GM19438 (cell line): ENCODE measurements at regions not wholly inside any gene's neighbourhood (a gene's known extent, or its start where the extent isn't known, plus 50 kb on each side); places are given as distances from the start of the nearest gene placed in this dataset.
"Not testable (repeated sequence)": the region's sequence is repeated elsewhere in the genome, so short reads cannot be mapped to it uniquely, and the experiment has no call there.

Experiments
- ATAC-seq: cut with Tn5 transposase; IDR thresholded peaks from one replicate; pipeline ENCODE4 v1.9.1; 2021; ENCODE audit warnings: low read depth; ENCODE audit not compliant: unreplicated experiment

DNA sequence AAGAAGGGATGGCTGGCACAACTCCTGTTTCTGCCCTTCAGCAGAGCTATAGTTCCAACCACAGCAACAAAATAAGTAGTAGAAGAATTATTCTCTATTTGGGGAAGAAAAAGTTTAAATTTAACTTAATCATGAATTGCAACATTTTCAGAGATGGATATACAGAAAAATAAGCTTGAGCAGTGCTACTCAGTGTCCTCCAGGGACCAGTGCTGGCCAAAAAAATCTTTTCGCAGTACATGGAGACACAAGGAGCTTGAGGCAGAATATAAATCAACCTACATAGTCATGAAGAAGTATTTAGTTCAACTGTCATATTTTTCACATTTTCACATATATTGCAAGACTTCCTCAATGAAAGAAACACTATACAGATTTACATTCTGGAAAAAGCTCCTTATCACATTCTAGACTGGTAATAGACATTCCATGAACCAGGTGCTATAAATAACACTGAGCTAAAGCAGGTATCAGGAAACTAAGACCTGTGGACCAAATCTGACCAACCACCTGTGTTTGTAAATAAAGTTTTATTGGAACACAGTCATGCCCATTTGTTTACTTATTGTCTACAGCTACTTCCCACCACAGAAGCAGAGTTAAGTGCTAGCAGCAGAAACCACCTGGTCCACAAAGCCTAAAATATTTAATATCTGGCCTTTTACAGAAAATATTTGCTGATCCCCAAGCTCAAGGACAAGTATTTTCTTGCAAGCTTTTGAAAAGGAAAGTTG is 101.9 kb downstream of the RGS21 start:
- no peak for ATAC-seq

DNA sequence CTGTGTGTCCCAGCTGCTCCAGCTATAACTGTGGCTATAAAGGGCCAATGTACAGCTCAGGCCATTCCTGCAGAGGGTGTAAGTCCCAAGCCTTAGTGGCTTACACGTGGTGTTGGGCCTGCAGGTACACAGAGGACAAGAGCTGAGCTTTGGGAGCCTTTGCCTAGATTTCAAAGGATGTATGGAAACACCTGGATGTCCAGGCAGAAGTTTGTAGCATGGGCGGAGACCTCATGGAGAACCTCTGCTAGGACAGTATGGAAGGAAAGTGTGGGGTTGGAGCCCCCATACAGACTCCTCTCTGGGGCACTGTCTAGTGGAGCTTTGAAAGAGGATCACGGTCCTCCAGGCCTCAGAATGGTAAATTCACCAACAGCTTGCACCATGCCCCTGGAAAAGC is 113.9 kb downstream of the RGS21 start:
- no peak for ATAC-seq

DNA sequence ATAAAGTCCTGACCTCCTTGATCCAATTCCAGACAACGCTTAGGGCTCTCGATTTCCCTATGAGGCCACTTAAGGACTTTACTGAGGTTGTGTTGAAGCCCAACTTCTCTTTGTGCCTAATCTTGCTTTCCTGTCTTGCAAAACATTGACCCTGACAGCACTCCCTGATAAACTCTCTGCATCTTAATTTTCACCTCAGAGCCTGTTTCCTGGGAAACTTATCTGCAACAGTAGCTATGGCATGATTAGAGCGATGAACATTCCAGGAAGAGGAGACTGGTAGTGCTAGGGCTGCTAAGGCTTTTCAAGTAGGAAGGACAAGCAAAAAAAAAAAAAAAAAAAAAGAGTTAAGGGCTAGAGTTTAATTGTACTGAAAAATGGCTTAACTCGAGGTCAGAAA is 118.9 kb downstream of the RGS21 start:
- no peak for ATAC-seq

DNA sequence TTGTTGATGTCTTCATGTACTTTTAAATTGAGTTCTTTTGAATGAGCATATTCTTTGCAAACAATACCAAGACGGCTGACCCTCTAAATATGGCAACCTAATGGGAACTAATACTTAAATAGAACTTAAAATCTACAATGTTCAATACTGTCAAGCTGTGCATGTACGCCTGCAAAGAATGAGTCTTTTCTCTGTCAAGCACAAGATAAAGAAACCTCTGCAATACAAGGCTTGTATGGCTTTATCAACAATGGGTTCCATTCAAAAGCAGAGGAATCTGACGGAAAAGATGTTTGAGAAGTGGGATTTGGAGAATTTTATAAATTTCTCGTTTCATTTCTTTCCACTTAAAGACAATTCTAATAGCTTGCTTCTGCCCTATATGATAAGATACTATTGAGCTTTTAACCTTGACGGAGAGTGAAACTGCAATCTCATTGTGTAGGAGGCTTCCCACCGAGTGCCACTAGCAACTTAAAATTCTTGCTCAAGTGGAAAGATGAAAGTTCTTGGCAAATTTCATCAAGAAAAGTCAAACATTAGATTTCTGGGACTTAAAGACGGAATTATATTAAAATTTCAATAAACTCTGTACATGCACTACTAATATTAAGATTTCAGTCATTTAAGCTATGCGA is 119.8 kb downstream of the RGS21 start:
- no peak for ATAC-seq

DNA sequence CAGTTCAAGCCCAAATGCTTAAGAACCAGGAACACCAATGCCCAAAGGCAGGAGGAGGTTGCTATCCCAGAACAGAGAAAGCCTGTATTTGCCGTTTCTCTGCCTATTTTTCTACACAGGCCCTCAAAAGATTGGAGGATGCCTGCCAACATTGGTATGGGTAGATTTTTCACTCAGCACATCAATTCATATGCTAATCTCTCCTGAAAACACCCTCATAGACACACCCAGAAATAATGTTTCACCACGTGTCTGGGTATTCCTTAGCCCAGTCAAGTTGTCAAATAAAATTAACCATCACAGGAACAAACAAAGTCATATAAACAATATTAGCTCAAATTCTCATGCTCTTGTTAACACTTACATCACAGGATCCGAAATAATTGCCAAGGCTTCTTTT is 121.9 kb downstream of the RGS21 start:
- ATAC-seq: no peak

DNA sequence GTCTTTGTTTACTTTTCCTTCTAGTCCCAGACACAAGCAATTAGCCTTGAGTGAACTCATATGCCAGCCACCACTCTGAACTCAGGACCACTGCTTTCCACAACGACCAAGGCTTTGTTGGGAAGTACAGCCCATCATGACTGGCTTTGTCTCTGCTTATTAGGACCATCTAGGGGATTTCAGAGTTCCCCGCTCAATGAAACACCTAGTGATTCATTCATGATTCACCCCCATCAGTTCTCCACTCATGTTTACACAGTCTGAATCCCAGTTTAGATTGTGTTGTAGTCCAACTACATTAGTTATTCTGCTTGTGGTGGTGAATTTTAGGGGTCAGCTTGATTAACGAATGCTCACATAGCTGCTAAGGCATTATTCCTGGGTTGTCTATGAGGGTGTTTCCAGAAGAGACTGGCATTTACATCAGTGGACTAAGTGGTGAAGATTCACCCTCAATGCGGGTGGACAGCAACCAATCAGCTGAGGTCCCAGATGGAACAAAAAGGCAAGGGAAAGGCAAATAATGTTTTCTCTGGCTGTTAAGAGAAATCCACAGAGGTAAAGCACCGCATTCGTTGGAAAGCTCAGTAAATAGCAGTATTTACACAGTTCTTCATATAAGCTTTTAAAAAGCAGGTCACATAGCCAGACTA is 122.7 kb downstream of the RGS21 start:
- no peak for ATAC-seq

GRCh38 chr1:192441492-192441891 is 124.7 kb downstream of the RGS21 start:
- no peak for ATAC-seq

DNA sequence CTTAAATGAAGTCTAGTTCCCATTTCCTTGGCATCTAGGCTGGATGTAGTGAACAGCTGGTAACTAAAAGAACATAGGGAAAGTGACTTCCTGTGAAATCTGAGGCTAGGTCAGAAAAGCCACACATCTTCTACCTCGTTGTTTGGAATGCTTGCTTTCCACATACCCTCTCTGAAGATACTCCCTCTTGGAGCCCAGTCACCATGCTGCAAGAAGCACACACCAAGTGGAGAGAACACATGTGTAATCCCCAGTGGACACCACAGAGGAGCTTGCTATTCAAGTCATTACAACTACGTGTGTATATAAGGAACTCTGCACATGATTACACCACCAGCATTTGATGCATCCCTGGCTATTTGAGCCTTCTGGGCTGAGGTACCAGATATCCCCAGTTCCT is 125.9 kb downstream of the RGS21 start:
- ATAC-seq: no peak

- ATAC-seq: no peak
These were observed 126.8 kb downstream of the RGS21 start for GRCh38 chr1:192443616-192444015.

- ATAC-seq: no peak
These were observed 128.4 kb downstream of the RGS21 start for GRCh38 chr1:192445241-192445640.

- ATAC-seq: no peak
These were observed 129.2 kb downstream of the RGS21 start for GRCh38 chr1:192445839-192446489.

DNA sequence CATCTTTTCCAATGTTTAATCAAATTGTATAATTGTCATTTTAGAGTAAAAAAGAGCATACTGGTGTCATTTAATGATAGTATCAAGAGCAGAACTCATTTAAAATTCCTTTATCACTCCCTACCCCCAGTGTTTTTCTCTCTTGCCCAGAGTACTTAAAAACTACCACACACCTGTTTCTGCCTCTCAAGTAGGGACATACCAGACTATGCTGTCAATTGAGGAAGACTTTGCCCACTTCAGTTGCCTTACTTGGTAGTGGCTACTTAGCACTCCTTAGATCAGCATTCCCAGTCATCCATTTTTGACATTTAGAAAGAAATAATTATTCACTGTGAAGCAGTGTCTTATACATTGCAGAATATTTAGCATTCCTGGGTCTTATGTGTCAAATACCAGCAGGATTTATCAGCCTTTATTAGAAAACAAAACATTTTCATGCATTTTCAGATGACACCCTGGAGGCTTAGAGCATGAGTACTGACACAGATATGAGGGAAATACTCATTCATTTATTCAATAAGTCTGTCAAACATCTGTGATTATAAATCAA is 127.5 kb upstream of the RGS1 start:
- ATAC-seq: no peak

DNA sequence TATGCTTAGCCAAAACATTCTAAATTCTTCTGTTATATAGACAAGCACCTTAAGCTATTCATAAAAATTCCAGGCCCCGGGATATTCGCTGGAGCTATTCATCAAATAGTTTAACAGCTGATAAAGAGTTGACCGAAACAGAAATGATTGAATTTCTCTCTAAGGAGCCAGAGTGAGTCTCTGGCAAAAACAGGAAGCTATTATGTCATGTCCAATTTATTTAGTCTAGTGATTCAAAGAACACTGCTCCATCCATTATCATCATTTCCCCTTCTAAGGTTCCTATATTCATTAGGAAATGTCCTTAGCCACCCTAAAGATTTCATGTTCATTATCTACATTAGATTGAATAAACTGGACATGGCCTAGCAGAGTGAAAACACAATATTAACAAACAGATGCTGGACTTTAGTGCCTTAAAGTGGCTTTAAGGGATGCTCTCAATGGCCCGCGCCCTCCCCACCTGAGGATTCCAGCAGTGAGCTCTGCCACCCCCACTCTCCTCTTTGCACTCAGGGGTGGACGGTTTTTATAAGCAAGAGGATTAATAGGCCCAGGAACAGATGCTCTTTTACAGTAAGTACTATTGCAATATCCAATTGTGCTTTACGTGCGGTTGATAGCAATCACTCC is 122.1 kb upstream of the RGS1 start:
- ATAC-seq: no peak

GRCh38 chr1:192459467-192459866 is 116.1 kb upstream of the RGS1 start:
- ATAC-seq: no peak

DNA sequence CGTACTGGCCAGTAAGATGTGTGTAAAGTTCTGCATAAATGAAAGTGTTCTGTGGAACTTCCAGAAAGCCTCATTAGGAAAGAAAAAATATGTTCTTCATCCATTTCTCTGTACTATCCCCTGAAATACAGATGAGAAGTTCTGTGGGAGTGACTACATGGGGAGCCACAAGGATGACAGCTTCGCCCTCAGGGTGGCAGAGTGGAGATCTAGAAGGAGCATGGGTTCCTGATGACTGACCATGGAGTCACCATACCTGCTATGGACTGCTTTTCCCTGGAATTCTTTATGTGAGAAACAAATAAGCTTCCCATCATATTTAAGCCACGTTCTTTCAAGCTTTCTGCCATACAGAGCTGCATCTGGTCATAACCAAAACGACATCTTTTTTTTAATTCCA is 113.9 kb upstream of the RGS1 start:
- ATAC-seq: no peak

DNA sequence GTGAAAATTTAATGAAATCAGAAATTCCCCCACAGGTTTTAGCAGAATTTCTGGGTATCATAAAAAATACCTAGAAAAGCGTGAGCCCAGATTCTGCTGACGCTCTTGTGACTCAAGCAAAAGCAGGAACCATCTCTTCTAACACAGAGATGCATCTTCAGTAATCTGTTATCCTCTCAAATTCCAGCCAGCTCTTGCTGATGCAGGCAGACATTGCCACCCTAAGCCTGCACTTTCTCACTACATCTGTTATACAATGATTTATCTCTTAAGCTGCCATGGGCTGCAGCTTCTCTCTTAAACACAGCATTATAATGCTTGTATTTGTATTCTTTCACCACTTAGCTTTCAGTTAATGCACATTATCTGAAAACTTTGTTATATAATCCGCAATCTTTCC is 113.0 kb upstream of the RGS1 start:
- ATAC-seq: no peak

DNA sequence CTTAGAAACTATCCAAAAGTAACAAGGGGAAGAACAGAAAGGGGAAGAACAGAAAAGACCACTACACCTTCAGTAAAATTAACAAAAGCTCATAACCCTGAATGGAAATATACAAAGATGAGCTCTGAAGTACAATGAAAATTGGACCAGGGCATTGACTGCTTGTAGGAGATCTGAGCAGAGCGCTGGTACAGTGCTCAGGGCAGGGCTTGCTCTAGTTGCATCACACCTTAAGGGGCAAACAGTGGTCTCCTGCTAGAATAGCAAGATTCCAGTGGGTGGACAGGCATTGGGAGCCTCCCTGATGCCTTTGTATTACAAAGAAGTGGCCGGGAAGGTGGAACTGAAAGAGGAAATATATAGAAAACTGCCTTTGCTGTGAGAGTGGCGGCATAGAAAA is 111.9 kb upstream of the RGS1 start:
- no peak for ATAC-seq

- ATAC-seq: not testable (repeated sequence)
These were observed 110.4 kb upstream of the RGS1 start for GRCh38 chr1:192465221-192465620.

- ATAC-seq: no peak
These were observed 101.4 kb upstream of the RGS1 start for GRCh38 chr1:192474080-192474683.

DNA sequence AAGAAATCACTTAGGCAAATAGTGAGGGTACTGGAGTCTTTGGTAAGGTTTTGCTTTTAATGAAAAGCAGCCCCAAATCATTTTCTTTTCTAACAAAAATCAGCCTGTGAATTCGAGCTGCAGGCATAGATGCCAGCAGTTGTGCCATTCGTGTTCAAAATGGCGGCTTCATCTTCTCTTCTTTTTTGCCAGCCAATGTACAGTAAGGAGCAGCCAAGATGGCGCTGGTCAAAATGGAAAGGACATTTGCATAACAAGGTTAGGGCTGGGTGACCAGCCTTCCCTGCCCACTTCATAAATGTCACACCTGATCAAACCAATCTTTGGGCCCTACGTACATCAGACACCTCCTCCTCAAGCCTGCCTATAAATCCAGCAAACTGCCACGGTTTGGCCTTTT is 100.2 kb upstream of the RGS1 start:
- no peak for ATAC-seq
